ENCODE measurements at regions not wholly inside any gene's neighbourhood (a gene's known extent, or its start where the extent isn't known, plus 50 kb on each side); places are given as distances from the start of the nearest gene placed in this dataset.

DNA sequence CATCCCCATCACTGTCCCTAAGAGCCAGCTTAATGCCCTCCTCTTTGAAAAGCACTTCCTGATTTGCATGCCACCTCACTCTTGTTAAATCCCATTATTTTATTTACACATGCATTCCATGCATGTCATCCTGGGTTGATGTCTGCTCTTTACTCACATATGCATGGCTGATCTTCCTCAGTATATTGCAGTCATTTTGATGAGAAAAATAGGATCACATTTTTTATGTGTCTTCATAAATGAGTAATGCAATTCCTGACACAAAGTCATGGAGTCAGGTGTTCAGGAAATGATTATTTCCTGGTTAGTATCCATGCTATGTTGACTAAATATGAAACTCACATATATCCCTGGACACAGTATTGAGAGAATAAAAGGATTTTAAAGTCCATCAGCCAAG lies 204.7 kb downstream of the SLIT2 start:
- no peak for TF ChIP-seq POLR2AphosphoS5 (IDR thresholded peaks at IDR 0.05; ENCODE audit: low read depth, low read length)
- no peak for TF ChIP-seq POLR2A (IDR thresholded peaks at IDR 0.05; ENCODE audit: low read depth, low read length)
- no peak for TF ChIP-seq TAF1 (IDR thresholded peaks at IDR 0.05; ENCODE audit: low read depth, low read length)
- TF ChIP-seq POU2F2 (IDR thresholded peaks at IDR 0.05; ENCODE audit: low read depth, low read length): no peak
- no peak for TF ChIP-seq SPI1 (IDR thresholded peaks at IDR 0.05; ENCODE audit: low read depth, low read length)

Data from GM12891 (cell line).